HUES48 (cell line): ENCODE measurements at regions not wholly inside any gene's neighbourhood (a gene's known extent, or its start where the extent isn't known, plus 50 kb on each side); places are given as distances from the start of the nearest gene placed in this dataset.
"Not testable (repeated sequence)": the region's sequence is repeated elsewhere in the genome, so short reads cannot be mapped to it uniquely, and the experiment has no call there.

Experiments
- H3K27ac ChIP-seq: one replicate; pipeline ENCODE4 v1.7.0; 2013; ENCODE audit warnings: low read depth, low read length, inconsistent platforms
- H3K27me3 ChIP-seq: 2 replicates; pipeline ENCODE4 v1.6.1; 2013; ENCODE audit warnings: mild to moderate bottlenecking, low read length; ENCODE audit not compliant: control insufficient read depth, insufficient read depth
- H3K36me3 ChIP-seq: 2 replicates; pipeline ENCODE4 v1.6.1; 2013; ENCODE audit warnings: low read length; ENCODE audit not compliant: control insufficient read depth, insufficient read depth
- H3K4me1 ChIP-seq: 2 replicates; pipeline ENCODE4 v1.6.1; 2013; ENCODE audit warnings: mild to moderate bottlenecking, low read length; ENCODE audit not compliant: control insufficient read depth, insufficient read depth
- H3K4me3 ChIP-seq: 2 replicates; pipeline ENCODE4 v1.5.1; 2013; ENCODE audit warnings: mild to moderate bottlenecking, low read depth, low read length
- H3K9ac ChIP-seq: 2 replicates; pipeline ENCODE4 v1.6.1; 2013; ENCODE audit warnings: mild to moderate bottlenecking, low read depth, low read length, moderate library complexity
- H3K9me3 ChIP-seq: 2 replicates; pipeline ENCODE4 v1.6.1; 2013; ENCODE audit warnings: low read length; ENCODE audit not compliant: control insufficient read depth, insufficient read depth

DNA sequence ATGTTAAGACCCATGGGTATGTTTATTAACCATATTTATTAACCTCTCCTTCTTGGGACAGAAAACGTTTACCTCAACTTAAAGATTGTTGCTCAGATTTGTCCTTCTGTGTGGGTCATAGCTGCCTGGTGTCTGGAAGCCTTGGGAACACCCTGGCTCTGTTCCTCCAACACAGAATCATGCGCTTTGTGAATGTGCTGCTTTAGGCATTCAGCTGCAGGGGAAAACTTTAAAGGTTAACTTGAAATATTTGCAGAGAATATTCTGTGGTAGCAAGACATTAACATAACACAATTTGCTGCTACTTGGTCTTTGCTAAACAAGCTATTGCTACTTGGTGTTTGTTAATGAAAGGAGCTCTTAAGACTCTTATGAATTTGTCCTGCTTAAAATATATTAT, 50.5 kb upstream of the THOC3 start:
- H3K9ac ChIP-seq, H3K4me1 ChIP-seq, H3K27ac ChIP-seq, H3K36me3 ChIP-seq, H3K27me3 ChIP-seq, H3K4me3 ChIP-seq, H3K9me3 ChIP-seq: not testable (repeated sequence)

DNA sequence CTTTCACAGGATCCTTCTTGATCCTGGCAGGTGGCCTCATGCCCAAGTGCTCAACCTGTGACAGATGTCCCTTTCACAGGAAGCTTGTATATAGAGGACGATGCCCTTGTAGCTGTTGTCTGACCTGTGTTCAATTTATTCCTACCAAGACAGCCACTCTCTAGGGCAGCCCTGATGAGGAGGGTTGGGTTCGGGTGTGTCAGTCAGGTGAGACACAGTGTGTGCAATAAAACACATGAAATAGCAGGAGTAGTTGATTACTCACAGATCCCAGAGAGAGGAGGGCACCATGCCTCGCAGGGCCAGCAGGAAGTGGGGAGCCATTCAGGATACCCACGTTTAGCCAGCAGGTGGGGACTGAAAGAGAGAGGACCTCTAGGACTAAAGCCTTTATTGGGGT, 52.7 kb upstream of the THOC3 start:
- H3K27me3 ChIP-seq, H3K9me3 ChIP-seq, H3K4me1 ChIP-seq, H3K27ac ChIP-seq, H3K9ac ChIP-seq, H3K4me3 ChIP-seq, H3K36me3 ChIP-seq: not testable (repeated sequence)

DNA sequence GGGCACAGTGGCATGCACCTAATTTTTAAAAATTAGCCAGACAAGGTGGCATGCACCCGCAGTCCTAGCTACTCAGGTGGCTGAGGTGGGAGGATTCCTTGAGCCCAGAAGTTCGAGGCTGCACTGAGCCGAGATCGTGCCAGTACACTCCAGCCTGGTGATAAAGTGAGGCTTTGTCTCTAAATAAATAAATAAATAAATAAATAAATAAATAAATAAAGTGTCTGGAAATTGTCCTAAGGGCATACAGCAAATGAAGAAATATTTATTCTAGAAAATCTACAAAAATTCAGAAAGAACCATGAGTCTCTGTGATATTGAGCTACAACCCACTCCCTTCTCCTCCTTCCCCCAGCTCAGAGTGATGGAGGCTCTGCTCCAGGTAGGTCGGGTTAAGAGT, 55.4 kb upstream of the THOC3 start:
- not testable (repeated sequence) for H3K9ac ChIP-seq, H3K27me3 ChIP-seq, H3K4me1 ChIP-seq, H3K4me3 ChIP-seq, H3K27ac ChIP-seq, H3K9me3 ChIP-seq, H3K36me3 ChIP-seq

DNA sequence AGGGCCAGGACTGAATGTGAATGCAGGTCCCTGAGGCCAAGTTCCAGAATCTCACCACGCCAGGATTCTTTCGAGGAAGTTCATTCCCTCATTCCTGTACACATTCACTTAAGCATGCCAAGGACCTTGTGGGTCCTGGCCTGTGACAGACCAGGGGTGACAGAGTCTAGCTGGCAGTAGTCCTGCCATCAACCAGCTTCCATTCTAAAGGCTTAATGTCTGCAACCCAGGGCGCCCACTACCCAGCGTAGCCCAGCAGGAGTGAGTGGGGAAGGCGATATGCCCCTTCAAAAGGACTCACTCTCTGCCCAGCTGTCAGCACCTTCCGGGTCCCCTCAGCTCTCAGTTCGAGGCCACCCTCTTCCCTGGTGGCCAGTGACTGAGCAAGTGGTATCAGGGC, 61.3 kb upstream of the THOC3 start:
- not testable (repeated sequence) for H3K4me1 ChIP-seq, H3K9ac ChIP-seq, H3K27ac ChIP-seq, H3K4me3 ChIP-seq, H3K36me3 ChIP-seq, H3K9me3 ChIP-seq, H3K27me3 ChIP-seq

DNA sequence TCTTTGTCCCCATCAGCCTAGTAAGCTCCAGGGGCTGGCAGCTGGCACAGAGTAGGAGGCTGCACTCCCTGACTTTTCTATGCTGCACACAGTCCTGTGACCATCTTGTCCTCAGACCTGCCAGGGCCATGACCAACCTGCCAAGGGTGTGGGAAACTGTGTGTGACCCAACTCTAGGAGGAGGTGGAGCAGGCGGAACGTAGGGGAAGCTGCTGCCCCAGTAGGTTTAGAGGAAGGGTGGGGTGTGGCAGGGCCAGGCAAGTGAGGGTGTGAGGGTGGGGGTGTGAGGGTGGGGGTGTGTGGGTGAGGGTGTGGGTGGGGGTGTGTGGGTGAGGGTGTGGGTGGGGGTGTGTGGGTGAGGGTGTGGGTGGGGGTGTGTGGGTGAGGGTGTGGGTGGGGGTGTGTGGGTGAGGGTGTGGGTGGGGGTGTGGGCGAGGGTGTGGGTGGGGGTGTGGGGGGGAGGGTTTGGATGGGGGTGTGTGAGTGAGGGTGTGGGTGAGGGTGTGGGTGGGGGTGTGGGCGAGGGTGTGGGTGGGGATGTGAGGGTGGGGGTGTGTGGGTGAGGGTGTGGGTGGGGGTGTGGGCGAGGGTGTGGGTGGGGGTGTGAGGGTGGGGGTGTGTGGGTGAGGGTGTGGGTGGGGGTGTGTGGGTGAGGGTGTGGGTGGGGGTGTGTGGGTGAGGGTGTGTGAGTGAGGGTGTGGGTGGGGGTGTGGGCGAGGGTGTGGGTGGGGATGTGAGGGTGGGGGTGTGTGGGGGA, 62.4 kb upstream of the THOC3 start:
- not testable (repeated sequence) for H3K9me3 ChIP-seq, H3K4me3 ChIP-seq, H3K9ac ChIP-seq, H3K4me1 ChIP-seq, H3K36me3 ChIP-seq, H3K27ac ChIP-seq, H3K27me3 ChIP-seq

DNA sequence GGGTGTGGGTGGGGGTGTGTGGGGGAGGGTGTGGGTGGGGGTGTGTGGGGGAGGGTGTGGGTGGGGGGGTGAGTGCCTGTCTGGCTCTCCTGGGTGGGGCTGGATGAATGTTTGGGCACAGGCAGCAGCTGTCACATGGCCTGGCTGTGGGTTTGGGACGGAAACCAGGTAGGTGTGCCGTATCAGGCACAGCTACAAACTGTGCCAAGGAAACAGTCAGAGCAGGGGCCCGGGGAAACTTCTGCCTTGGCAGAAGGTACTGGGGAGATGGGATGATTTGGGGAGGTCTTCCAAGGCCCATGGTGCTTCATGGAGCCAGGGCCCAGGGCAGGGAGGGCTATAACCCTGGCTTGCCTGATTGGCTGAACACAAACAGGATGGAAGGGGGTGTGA, 63.0 kb upstream of the THOC3 start:
- H3K9me3 ChIP-seq, H3K27me3 ChIP-seq, H3K4me3 ChIP-seq, H3K27ac ChIP-seq, H3K9ac ChIP-seq, H3K4me1 ChIP-seq, H3K36me3 ChIP-seq: not testable (repeated sequence)

DNA sequence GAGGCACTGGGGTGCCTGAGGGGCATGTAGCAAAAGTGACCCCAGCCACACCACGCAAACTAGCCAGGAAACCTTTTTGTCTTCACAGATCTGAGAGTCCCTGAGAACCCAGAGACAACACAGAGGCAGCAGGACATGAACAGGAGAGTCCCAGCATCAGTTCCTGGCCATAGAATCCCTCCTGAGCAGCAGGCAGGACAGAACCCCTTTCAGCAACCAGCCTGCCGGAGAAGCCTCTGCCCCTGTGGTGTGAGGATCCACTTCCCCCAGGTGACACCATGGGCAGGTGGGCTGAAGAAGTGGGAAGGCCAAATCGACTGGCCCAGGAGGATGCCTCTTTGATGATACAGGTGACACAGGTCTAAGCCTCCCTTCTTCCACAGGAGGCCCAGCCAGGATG, 65.1 kb upstream of the THOC3 start:
- H3K4me1 ChIP-seq, H3K4me3 ChIP-seq, H3K27ac ChIP-seq, H3K27me3 ChIP-seq, H3K9ac ChIP-seq, H3K36me3 ChIP-seq, H3K9me3 ChIP-seq: not testable (repeated sequence)

DNA sequence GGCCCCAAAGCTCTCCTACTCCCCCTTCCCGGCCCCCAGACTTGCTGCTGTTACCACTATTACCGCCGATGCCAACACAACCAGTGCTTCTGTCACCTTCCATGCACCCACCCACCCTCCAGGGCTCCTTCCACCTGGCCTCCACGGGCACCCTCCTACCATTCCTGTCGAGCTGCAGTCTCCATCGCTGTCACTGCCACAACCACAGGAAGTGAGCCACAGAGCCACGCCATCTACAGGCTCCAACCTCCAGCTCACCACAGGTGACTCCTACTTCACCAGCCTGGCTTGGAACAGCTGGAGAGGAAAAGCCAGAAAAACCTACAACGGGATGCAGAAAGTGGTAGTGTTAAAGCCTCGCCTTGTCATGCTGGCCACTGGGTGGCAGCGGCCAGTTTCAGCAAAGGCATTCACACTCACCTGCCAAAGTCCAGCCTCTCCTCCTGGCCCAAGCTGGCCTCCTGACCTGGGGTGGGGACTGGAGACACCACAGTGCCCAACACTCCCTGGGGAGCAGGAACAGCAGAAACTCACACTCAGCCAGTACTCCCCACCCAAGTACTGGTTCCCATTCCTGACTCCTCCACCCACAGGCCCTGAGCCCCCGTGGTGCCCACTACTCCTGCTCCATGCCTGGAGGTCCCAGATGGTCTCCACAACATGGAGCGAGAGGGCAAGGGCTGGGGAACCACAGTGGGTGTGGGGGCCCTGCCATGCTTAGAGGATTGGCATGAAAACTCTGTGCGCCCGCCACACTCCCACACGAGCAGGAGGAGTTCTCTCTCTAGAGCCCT, 66.5 kb upstream of the THOC3 start:
- H3K27me3 ChIP-seq, H3K9me3 ChIP-seq, H3K4me1 ChIP-seq, H3K9ac ChIP-seq, H3K27ac ChIP-seq, H3K36me3 ChIP-seq, H3K4me3 ChIP-seq: not testable (repeated sequence)

DNA sequence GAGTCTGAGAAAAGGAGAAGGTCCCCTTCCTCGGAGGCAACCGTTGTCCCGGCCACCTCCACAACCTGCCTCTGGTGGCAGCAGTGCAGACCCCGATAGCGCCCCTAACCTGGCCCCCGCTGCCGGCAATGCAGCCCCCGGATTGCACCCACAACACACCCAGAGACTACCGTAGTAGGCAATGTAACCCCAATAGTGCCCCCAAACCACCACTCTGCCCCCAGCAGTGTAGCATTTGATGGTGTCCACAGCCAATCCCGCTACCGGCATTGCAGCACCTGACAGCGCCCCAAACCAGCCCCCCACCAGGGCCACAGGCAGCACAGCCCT, 67.1 kb upstream of the THOC3 start:
- not testable (repeated sequence) for H3K9me3 ChIP-seq, H3K9ac ChIP-seq, H3K36me3 ChIP-seq, H3K4me3 ChIP-seq, H3K27me3 ChIP-seq, H3K4me1 ChIP-seq, H3K27ac ChIP-seq

DNA sequence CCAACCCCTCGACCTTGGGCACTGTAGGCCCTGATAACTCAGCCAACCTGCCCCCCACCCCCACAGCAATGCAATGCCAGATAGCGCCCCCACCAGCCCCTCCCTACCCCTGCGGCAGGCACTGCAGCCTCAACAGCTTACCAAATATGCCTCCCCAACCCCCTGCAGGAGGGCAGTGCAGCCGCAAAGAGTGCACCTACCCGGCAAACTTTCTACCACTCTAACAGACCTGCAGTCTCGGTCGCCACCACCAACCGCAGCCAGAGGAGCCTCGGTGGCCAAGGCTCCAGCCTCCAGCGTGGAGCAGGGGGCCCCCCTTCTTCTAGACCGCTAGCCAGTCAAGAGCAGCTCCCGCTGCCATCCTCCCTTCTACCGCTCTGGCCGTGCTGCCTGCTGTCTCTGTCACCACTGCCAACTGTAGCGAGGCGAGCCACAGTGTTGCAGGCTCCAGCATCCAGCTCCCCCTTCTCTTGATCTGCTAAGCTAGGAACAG, 67.7 kb upstream of the THOC3 start:
- H3K4me3 ChIP-seq, H3K27ac ChIP-seq, H3K9ac ChIP-seq, H3K27me3 ChIP-seq, H3K36me3 ChIP-seq, H3K9me3 ChIP-seq, H3K4me1 ChIP-seq: not testable (repeated sequence)

DNA sequence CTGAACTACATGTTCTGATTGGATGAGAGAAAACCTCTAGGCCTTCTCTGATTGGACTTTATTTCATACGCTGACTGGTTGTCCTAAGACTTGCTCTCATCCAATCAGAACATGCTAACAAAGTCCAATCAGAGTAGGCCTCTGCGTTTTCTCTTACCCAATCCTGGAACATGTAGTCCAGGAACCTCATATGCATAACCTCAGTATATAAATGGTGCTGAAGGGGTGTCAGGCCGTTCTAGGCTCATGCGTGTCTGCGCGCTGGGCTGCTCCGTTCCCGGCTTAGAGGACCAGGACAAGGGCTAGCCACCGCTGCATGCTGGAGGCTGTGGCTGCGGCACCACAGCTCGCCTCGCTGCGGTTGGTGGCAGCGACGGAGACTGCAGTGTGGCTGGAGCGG, 68.3 kb upstream of the THOC3 start:
- H3K9me3 ChIP-seq, H3K36me3 ChIP-seq, H3K9ac ChIP-seq, H3K27me3 ChIP-seq, H3K4me1 ChIP-seq, H3K27ac ChIP-seq, H3K4me3 ChIP-seq: not testable (repeated sequence)
